Spleen (tissue), 7 donors: ENCODE measurements at regions not wholly inside any gene's neighbourhood (a gene's known extent, or its start where the extent isn't known, plus 50 kb on each side); places are given as distances from the start of the nearest gene placed in this dataset.

Experiments used
- POLR2A ChIP-seq, 3 donors: fragments of 450-650 bp; IDR thresholded peaks; one replicate each; pipeline ENCODE4 v1.5.1; 2017; ENCODE audit warnings: antibody characterized with exemption in 3 of 3, mild to moderate bottlenecking in 1 of 3
- POLR2AphosphoS5 ChIP-seq, 3 donors: sonication (generic); formaldehyde crosslinking; IDR thresholded peaks; one replicate each; pipeline ENCODE4 v1.5.1; 2017; ENCODE audit warnings: antibody characterized with exemption in 3 of 3
- TF ChIP-seq, protein P1 (sequence below), 11 experiments: fragments of 200-600 bp in 7 of 11; fragments of 450-650 bp in 4 of 11; sonication (generic) in 4 of 11; IDR thresholded peaks in 8 of 11; conservative IDR thresholded peaks in 3 of 11; 1 replicate in 7 of 11; 2 replicates in 4 of 11; pipeline versions ENCODE4 v1.4.0 to v1.8.0; 2016 to 2021; ENCODE audit warnings: antibody characterized with exemption in 11 of 11, inconsistent platforms in 4 of 11, mild to moderate bottlenecking in 1 of 11
- donor health status: DM: no; HTN: no; CAD: no; lungs with moderate emphysema.
- donor health status: DM: no; HTN: no; CAD: no.
- donor health status: DM: no; HTN: no; CAD: no.

DNA sequence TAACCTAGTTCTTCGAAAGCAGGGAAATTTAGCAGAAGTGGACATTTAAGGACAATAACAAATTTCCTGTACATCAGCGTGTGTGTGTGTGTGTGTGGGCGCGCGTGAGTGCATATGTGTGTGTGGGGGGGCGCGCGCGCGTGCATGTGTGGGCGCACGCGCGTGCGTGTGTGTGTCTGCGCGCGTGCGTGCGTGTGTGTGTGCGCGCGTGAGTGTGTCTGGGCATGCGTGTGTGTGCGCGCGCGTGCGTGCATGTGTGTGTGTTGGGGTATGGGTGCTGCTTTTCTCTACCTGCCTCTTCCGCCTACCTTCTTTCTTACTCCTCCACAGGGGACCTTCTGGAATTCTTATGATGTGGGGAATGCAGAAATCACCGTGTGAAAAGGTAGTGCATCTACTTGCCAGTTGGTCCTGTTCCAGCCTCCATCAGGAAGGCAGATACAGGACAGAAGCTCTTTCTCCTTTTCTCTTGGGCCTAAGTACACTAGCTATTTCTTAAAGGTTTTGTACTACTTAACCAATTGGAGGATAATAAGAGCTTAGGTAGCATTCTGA is 165.4 kb upstream of the KCNK2 start:
- TF ChIP-seq POLR2A (IDR thresholded peaks at IDR 0.05) = no peak
- TF ChIP-seq, protein P1, sequence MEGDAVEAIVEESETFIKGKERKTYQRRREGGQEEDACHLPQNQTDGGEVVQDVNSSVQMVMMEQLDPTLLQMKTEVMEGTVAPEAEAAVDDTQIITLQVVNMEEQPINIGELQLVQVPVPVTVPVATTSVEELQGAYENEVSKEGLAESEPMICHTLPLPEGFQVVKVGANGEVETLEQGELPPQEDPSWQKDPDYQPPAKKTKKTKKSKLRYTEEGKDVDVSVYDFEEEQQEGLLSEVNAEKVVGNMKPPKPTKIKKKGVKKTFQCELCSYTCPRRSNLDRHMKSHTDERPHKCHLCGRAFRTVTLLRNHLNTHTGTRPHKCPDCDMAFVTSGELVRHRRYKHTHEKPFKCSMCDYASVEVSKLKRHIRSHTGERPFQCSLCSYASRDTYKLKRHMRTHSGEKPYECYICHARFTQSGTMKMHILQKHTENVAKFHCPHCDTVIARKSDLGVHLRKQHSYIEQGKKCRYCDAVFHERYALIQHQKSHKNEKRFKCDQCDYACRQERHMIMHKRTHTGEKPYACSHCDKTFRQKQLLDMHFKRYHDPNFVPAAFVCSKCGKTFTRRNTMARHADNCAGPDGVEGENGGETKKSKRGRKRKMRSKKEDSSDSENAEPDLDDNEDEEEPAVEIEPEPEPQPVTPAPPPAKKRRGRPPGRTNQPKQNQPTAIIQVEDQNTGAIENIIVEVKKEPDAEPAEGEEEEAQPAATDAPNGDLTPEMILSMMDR (IDR thresholded peaks at IDR 0.05 in 8 of 11, conservative IDR thresholded peaks at IDR 0.05 in 3 of 11) = no peak
- no peak for TF ChIP-seq POLR2AphosphoS5 (IDR thresholded peaks at IDR 0.05)
